WTC11 (cell line): ENCODE measurements at regions not wholly inside any gene's neighbourhood (a gene's known extent, or its start where the extent isn't known, plus 50 kb on each side); places are given as distances from the start of the nearest gene placed in this dataset.

Source experiments
- ATAC-seq: fragments of 200-7000 bp; cut with Tn5 transposase; 2 replicates; pipeline ENCODE4 v1.10.0; 2021; ENCODE audit warnings: mild to moderate bottlenecking, moderate library complexity
- CTCF ChIA-PET: fragments of 300-600 bp; sonication (Branson Sonifier 250); formaldehyde crosslinking; loops from one replicate; lab custom pipeline; 2021; ENCODE audit warnings: antibody characterized with exemption; lab: Charles Lee
- POLR2A ChIA-PET: fragments of 350-600 bp; sonication (Branson Sonifier 250); formaldehyde crosslinking; loops from one replicate; lab custom pipeline; 2021; ENCODE audit warnings: antibody characterized with exemption; lab: Charles Lee
- DNase-seq: peaks from one replicate; pipeline ENCODE4 v3.0.0; 2021; ENCODE audit warnings: low spot score
- H3K27ac Mint-ChIP-seq: 2 replicates; pipeline ENCODE4 v1.8.0; 2021; ENCODE audit warnings: mixed read lengths
- H3K27me3 Mint-ChIP-seq: 2 replicates; pipeline ENCODE4 v1.8.0; 2021; ENCODE audit warnings: low read depth, mild to moderate bottlenecking, moderate library complexity, mixed read lengths
- H3K36me3 Mint-ChIP-seq: 2 replicates; pipeline ENCODE4 v1.8.0; 2021; ENCODE audit warnings: mixed read lengths
- H3K4me1 Mint-ChIP-seq: 2 replicates; pipeline ENCODE4 v1.8.0; 2022; ENCODE audit warnings: mixed read lengths
- H3K4me3 Mint-ChIP-seq: 2 replicates; pipeline ENCODE4 v1.8.0; 2021; ENCODE audit warnings: mild to moderate bottlenecking, moderate library complexity, mixed read lengths
- H3K9me3 Mint-ChIP-seq: 2 replicates; pipeline ENCODE4 v1.8.0; 2021; ENCODE audit warnings: mixed read lengths
- CBFB ChIP-seq: sonication (generic); formaldehyde crosslinking; IDR thresholded peaks from 2 replicates; pipeline ENCODE4 v1.8.1; 2022; ENCODE audit warnings: mild to moderate bottlenecking, low read depth, missing genetic modification reagents
- ERG ChIP-seq: fragments of 250-450 bp; sonication (Bioruptor Pico); IDR thresholded peaks from 2 replicates; pipeline ENCODE4 v1.8.0; 2021; ENCODE audit warnings: mild to moderate bottlenecking
- ESRRA ChIP-seq: sonication (generic); formaldehyde crosslinking; IDR thresholded peaks from 2 replicates; pipeline ENCODE4 v1.8.1; 2022; ENCODE audit warnings: mild to moderate bottlenecking, missing genetic modification reagents, borderline replicate concordance
- ETV6 ChIP-seq: sonication (generic); formaldehyde crosslinking; IDR thresholded peaks from 2 replicates; pipeline ENCODE4 v1.8.1; 2022; ENCODE audit warnings: mild to moderate bottlenecking, missing genetic modification reagents
- IRF2 ChIP-seq: sonication (generic); formaldehyde crosslinking; IDR thresholded peaks from 2 replicates; pipeline ENCODE4 v1.8.0; 2022; ENCODE audit warnings: low read depth, missing genetic modification reagents, borderline replicate concordance
- JUN ChIP-seq: sonication (generic); formaldehyde crosslinking; IDR thresholded peaks from 2 replicates; pipeline ENCODE4 v1.8.0; 2023; ENCODE audit warnings: mild to moderate bottlenecking, missing genetic modification reagents
- NFATC4 ChIP-seq: fragments of 250-450 bp; sonication (Bioruptor Pico); IDR thresholded peaks from 2 replicates; pipeline ENCODE4 v1.9.0; 2021; ENCODE audit warnings: mild to moderate bottlenecking
- NR1H2 ChIP-seq: sonication (generic); formaldehyde crosslinking; IDR thresholded peaks from 2 replicates; pipeline ENCODE4 v1.9.0; 2021; ENCODE audit warnings: mild to moderate bottlenecking, moderate library complexity, missing genetic modification reagents
- NR3C1 ChIP-seq: sonication (generic); formaldehyde crosslinking; conservative IDR thresholded peaks from 2 replicates; pipeline ENCODE4 v1.8.1; 2023; ENCODE audit warnings: low read depth, mild to moderate bottlenecking, missing genetic modification reagents
- PREB ChIP-seq: sonication (generic); formaldehyde crosslinking; IDR thresholded peaks from 2 replicates; pipeline ENCODE4 v1.8.1; 2022; ENCODE audit warnings: mild to moderate bottlenecking, missing genetic modification reagents, moderate library complexity, borderline replicate concordance
- PRRX2 ChIP-seq: fragments of 250-450 bp; sonication (Bioruptor Pico); IDR thresholded peaks from 2 replicates; pipeline ENCODE4 v1.8.0; 2021; ENCODE audit warnings: mild to moderate bottlenecking
- TEAD1 ChIP-seq: sonication (generic); formaldehyde crosslinking; IDR thresholded peaks from 2 replicates; pipeline ENCODE4 v1.8.0; 2022; ENCODE audit warnings: mild to moderate bottlenecking, missing genetic modification reagents
- ZMAT4 ChIP-seq: fragments of 250-450 bp; sonication (Bioruptor Pico); IDR thresholded peaks from 2 replicates; pipeline ENCODE4 v1.9.0; 2021; ENCODE audit warnings: mild to moderate bottlenecking
- ZNF396 ChIP-seq: fragments of 250-450 bp; sonication (Bioruptor Pico); IDR thresholded peaks from 2 replicates; pipeline ENCODE4 v1.8.0; 2021; ENCODE audit warnings: mild to moderate bottlenecking, moderate library complexity, borderline replicate concordance
- ZNF416 ChIP-seq: fragments of 250-450 bp; sonication (Bioruptor Pico); IDR thresholded peaks from 2 replicates; pipeline ENCODE4 v1.9.0; 2021; ENCODE audit warnings: mild to moderate bottlenecking, inconsistent platforms
- ZNF425 ChIP-seq: fragments of 250-450 bp; sonication (Bioruptor Pico); conservative IDR thresholded peaks from 2 replicates; pipeline ENCODE4 v1.9.0; 2021; ENCODE audit warnings: mild to moderate bottlenecking
- TF ChIP-seq, protein P1 (sequence below): sonication (generic); formaldehyde crosslinking; IDR thresholded peaks from 2 replicates; pipeline ENCODE4 v1.8.1; 2023; ENCODE audit warnings: mild to moderate bottlenecking, missing genetic modification reagents, moderate library complexity
- TF ChIP-seq, protein P2 (sequence below): sonication (generic); formaldehyde crosslinking; IDR thresholded peaks from 2 replicates; pipeline ENCODE4 v1.8.1; 2022; ENCODE audit warnings: low read depth, missing genetic modification reagents, borderline replicate concordance

- Mint-ChIP-seq H3K36me3 (peaks cover 55% of the 10 kb centered on the region), H3K27me3 (peaks cover 12% of the 10 kb centered on the region; the same call in 1 of the 2 replicates), H3K4me1 (peaks cover 4% of the 10 kb centered on the region), H3K9me3 (peaks cover 84% of the 10 kb centered on the region), H3K4me3 (no peak overlapping the region), H3K27ac (no peak overlapping the region)
- no peak for DNase-seq
- TF ChIP-seq PRRX2 (CRISPR knock-in tag) (no peak), TEAD1 (no peak)
- CTCF ChIA-PET = no interaction called here
- ATAC-seq = no peak
- POLR2A ChIA-PET = no interaction called here
These were observed 89.8 kb upstream of the PIRT start for GRCh38 chr17:10927712-10928111.

DNA sequence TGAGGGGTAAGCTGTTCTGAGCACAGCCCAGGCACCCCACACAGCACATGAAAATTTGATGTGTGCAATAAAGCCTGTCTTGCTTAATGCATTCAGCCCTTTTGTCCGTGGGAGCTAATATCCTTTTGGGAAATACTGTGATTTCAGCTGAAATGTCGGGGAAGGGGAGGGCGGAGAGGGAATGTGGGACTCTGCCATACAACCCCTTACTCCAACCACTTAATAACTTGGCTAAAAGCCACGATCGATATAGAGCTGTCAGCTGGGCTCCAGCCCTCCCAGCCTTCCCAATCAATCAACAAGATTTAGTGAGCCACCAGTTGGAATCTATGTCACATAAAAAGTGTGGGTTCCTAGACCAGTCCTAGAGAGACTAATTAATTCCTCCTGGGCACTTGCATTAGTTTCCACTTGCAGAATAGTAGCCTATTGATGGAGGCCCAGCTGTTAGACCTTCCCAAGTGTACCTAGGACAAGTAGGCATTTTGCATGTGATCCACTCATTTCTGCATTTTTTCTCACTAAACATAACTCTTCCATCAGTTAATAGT is 82.7 kb upstream of the PIRT start:
- Mint-ChIP-seq H3K36me3 (peaks cover 58% of the 10 kb centered on the region), H3K4me1 (no peaks in the 10 kb centered on the region), H3K9me3 (peaks cover 93% of the 10 kb centered on the region), H3K27me3 (peaks cover 6% of the 10 kb centered on the region), H3K27ac (no peak overlapping the region), H3K4me3 (no peak overlapping the region)
- TF ChIP-seq, protein P1, sequence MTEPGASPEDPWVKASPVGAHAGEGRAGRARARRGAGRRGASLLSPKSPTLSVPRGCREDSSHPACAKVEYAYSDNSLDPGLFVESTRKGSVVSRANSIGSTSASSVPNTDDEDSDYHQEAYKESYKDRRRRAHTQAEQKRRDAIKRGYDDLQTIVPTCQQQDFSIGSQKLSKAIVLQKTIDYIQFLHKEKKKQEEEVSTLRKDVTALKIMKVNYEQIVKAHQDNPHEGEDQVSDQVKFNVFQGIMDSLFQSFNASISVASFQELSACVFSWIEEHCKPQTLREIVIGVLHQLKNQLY (CRISPR knock-in tag) = no peak
- TF ChIP-seq ERG (CRISPR knock-in tag) (no peak), CBFB (no peak)
- ChIA-PET POLR2A (no interaction called here), CTCF (no interaction called here)
- ATAC-seq = no peak
- no peak for DNase-seq

GRCh38 chr17:10907370-10907769 is 69.5 kb upstream of the PIRT start:
- ChIA-PET CTCF (no interaction called here), POLR2A (no interaction called here)
- Mint-ChIP-seq H3K27me3 (peaks cover 4% of the 10 kb centered on the region; the same call in 1 of the 2 replicates), H3K9me3 (peaks cover 74% of the 10 kb centered on the region), H3K27ac (no peak overlapping the region), H3K4me3 (no peak overlapping the region), H3K4me1 (no peaks in the 10 kb centered on the region), H3K36me3 (peaks cover 44% of the 10 kb centered on the region)
- ATAC-seq = no peak
- no peak for DNase-seq
- TF ChIP-seq ETV6 (CRISPR knock-in tag) = no peak
- TF ChIP-seq ESRRA (CRISPR knock-in tag) = no peak
- no peak for TF ChIP-seq NR3C1 (CRISPR knock-in tag)
- no peak for TF ChIP-seq ZNF425 (CRISPR knock-in tag)
- TF ChIP-seq NFATC4 = no peak
- TF ChIP-seq IRF2 (CRISPR knock-in tag) = no peak
- no peak for TF ChIP-seq PREB
- no peak for TF ChIP-seq ZNF396
- TF ChIP-seq NR1H2 (CRISPR knock-in tag) = no peak
- TF ChIP-seq ZNF416 (CRISPR knock-in tag) = no peak
- TF ChIP-seq, protein P2, sequence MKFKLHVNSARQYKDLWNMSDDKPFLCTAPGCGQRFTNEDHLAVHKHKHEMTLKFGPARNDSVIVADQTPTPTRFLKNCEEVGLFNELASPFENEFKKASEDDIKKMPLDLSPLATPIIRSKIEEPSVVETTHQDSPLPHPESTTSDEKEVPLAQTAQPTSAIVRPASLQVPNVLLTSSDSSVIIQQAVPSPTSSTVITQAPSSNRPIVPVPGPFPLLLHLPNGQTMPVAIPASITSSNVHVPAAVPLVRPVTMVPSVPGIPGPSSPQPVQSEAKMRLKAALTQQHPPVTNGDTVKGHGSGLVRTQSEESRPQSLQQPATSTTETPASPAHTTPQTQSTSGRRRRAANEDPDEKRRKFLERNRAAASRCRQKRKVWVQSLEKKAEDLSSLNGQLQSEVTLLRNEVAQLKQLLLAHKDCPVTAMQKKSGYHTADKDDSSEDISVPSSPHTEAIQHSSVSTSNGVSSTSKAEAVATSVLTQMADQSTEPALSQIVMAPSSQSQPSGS (CRISPR knock-in tag) = no peak
- TF ChIP-seq JUN (CRISPR knock-in tag) = no peak
- TF ChIP-seq ZMAT4 (CRISPR knock-in tag) = no peak
